AML-193 (cell line): ENCODE measurements at regions not wholly inside any gene's neighbourhood (a gene's known extent, or its start where the extent isn't known, plus 50 kb on each side); places are given as distances from the start of the nearest gene placed in this dataset.

Source experiments
- DNase-seq, 2 experiments: peaks; one replicate each; lab custom pipeline; 2025; lab: John Stamatoyannopoulos, UW

DNA sequence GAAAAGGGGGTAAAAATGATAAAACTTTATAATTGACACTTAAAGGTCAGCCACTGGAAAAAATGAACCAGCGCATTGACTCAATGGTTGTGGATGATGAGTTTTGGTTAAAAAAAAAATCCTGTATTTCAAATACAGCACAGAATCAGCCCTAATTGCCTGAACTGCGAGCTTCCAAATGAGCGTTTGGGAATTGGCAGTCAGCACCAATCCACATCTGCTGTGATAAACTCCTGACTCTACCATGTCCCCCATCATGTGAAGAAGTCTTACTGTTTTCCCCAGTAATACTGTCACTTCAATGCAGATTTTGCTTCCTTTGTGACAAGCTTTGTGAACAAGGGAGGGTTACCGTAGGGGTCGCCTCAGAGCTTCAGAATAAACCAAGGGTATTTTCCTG lies 235.4 kb downstream of the EBLN2 start:
- no peak for DNase-seq

DNA sequence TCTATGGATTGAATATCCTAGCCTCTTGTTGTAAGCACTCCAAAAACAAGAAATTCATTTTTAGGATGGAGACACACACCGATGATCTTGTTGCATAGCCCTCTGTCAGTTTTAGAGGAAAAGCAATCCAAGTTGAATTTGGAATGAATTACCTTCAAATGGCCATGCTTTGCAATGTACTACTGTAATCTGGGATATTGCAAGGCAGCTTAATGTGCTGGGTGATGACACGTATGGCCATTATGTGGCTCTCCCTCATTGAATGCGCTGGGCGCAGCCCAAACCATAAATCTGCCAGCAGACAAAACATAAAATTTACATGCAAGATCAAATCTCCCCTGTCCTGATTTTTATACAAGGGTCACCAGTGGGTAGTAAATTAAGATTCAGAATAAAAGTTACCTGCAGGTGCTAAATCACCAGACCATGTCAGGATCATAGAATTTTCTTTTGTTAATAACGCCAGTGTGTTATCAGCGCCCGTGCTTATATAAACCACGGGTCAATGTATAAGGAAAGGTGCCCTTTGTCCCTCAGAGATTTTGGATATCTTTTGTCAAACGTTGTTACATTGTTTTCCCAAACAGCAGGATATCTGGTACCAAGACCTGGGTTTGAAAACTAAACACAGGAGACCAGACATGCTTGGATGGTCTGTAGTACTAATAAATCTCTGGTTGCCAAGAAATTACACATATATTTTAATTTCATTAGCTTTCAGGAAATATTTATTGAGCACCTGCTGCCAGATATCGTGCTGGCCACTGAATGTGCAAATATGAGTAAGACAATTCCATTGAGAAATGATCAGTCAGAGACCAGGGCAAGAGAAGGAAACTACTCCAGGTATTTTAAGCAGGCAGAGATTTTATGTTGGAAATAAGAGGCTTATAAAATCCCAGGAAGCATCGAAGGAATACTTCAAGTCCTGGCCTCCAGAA lies 237.1 kb downstream of the EBLN2 start:
- DNase-seq = no peak

DNA sequence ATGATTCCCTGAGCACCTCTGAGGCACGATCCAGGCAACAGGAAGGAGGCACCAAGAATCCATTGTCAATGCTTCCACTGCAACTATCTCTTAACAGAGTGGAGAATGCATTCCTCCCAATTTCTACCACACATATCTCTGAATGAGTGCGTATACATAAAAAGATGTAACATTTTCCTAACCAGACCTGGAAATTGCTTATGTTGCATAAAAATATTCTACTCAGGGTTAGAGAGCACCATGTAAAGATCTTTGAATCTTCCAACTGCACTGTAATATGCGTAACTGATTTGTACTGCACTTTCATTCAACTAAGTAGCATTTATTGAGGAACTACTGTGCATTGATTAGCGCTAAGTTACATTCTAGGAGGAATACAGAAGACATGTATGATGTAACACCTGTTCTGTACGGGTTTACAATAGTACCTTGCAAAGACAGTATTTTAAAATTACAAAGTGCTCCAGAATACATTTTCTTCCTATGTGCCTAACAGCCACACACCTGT lies 237.8 kb downstream of the EBLN2 start:
- DNase-seq = no peak

DNA sequence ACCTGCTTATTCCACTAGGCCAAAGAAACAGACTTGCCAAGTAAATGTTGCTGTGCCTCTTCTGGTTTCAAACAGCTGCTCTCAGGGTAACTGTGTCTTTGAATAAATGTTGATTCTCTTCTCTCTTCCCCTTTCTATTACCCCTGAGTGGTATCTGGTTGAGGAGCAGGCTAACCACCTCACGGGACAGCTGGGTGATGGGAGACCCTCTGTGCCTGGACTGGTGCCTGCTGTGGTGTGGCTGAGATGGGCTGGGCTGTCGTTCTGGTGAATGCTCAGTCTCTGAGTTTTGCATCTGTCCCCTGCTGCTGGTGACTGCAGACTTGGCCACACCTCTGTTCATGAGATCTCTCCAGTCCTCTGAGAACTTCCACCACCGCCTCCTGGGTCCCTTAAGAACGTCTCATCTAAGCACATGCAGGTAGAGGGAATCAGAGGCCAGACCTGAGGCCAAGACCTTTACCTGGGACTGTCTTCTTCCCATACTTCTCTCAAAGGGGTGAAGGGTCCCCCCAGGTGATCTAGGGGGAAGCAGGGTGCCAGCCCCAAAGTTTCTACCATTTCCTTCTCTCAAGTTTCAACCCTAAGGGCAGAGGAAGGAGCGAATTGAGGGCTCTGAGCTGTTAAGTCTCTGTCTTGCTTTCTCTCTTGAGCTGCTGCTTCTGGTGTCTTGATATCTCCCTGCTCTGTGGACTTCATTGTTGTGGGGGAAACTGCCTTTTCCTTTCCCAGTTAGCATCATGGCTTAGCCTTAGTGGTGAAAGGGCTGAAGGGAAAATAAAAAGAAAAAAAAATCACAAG lies 252.9 kb downstream of the EBLN2 start:
- DNase-seq = no peak

DNA sequence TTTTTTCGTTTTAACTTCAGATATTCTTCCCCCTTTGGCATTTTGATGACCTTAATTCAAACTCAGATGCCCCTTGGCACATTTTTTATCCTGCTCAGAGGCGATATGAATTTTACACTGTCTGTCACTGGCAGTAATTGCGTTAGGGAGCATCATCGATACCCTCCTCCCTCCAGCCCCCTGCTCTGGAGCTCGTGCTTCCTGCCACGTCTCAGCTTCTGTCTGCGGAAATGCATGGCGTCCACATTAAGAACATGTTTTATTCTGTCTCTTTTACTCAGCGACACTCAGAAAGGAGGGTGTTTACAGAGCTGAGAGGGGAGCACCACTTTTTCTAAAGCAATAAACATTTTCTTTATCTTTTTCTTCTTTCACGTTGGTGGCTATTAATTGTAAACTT lies 254.2 kb downstream of the EBLN2 start:
- no peak for DNase-seq

DNA sequence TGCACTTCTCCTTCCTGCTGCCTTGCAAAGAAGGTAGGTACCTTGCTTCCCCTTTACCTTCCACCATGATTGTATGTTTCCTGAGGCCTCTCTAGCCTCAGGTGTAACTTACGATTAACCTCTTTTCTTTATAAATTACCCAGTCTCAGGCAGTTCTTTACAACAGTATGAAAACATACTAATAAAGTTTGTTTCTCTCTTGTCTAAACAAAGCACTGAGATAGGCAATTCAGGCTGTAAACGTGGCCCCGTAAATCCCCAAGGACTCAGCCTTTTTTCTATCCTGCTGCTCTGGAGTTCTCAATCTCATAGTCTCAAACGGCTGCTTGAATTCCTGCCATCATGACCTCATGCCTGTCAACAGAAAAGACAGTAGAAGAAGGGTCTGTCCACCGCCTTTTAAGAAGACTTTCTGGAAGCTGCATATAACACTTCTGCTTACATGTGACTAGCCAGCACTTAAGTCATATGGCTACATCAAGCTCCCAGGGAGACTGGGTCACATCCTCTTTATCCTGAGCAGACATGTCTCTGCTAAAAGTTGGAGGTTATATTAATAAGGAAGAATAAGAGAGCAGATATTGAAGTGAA lies 257.8 kb downstream of the EBLN2 start:
- DNase-seq = no peak

DNA sequence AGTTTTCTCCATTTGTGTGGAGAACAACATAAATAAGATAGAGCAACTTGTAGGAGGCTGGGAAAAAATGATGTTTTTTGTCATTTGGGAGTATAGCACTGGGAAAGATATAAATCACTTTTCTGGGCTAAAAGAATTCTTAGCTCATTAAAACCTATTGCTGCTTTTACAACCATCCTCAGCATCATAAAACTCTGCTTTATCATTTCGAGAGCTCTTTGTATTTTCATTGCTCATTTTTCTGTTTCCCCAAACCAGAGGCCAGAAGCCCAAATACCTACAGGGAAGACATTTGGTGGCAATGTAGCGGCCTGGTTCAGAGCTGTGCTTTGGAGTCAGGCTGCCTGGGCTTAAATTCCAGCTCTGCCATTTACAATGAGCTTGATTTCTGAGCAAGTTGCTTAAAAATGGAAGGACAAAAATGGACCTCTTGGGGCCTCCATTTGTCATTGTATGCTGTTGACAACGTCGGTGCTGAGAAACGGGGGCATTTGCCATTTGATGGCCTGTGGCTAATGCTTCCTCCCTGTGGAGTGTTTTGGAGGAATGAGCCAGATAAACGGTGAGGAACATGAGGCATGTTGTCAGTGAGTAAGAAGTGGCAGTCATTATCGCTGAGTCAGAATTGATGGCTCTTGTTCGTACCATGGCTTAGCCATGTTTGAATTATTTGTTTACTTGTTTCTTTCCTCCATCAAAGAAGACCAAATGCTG lies 260.0 kb downstream of the EBLN2 start:
- DNase-seq = no peak

DNA sequence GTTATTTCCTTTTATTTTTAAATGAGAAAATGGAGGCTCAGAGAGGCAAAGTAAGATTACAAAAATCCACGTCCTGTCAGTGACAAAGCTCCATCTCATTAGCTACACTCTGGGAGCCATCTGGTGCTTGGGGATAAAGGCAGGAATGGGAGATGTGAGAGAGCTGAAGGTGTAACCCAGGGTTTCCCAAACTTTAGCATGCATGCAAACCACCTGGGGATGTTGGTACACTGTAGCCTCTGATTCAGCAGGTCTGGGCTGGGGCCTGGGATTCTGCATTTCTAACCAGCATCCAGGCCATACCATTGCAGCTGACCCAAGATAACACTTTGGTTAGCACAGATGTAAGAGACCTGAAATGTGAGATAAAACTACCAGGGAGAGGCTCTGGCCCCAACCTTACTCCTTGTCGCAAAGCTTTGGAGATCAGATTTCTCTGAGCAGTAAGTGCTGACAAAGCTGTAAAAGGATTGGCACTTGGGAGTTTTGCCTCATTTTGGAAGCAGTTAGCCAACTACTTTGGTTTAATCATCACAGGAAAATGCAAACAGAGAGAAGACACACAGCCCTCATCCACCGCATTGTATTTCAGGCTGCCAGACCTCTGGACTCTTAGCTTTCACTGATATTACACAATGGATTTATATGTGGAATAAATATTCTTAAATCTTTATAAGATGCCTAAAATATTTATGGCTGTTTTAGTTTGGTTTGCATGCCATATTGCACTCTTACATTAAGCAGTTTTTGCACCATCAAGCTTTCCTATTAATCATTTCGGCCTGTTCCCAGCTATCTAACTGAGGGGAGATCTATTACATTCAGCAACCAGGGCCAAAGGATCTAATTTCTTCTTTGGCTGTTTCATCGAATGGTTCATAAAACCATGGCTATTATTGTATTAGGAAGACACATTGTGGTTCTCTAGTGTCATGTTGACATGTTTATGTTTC lies 263.0 kb downstream of the EBLN2 start:
- no peak for DNase-seq

DNA sequence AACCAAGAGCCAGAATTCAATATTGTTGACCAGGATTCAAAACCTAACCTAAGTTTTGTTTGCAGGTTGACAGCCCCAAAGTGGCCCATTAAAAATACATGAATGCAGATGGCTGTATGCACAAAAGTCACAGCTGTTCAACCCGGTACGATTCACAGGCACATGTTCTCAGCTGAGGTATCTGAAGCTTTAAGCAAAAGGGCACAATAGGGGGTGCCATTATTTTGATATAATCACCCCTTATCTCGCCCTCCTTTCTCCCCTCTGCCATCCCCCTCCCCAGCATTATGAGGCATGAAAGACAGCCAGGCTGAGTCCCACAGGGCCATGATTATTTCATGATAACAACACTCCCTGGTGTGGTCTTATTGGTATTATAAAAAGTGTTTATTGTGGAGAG lies 264.9 kb downstream of the EBLN2 start:
- no peak for DNase-seq

DNA sequence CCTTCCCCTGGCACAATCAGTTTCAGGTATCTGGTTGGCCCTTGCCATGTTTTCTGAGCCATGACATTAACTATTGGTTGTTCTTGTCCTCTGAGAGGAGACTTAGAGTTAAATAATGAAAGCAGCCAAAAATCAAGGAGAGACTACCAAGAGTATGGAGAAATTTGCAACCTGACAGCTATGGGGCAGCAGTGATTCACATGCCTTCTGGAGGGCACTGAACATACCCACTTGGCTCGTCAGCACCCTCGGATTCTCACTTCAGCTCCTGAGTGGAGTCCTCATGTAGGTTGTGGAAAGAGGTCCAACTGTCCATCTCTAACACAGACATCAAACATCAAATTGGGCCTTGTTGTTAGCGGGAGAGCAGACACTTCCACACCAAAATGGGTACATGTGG lies 265.6 kb downstream of the EBLN2 start:
- DNase-seq = no peak
